Eye (tissue), 1 donor: ENCODE measurements at regions not wholly inside any gene's neighbourhood (a gene's known extent, or its start where the extent isn't known, plus 50 kb on each side); places are given as distances from the start of the nearest gene placed in this dataset.

Experiments
- DNase-seq: peaks from one replicate; pipeline ENCODE4 v3.0.0-alpha.2; 2015

DNA sequence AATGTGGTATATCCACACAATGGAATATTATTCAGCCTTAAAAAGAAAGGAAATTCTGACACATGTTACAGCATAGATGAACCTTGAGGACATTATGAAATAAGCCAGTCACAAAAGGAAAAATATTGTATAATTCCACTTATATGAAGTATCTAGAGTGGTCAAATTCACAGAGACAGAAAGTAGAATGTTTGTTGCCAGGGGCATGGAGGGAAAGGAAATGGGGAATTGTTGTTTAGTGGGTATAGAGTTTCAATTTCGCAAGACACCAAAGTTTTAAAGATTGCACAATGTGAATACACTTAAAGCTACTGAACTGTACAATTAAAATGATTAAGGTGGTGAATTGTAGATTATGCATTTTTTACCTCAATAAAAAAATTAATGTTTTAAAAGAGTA lies 92.9 kb downstream of the TXNL1 start:
- DNase-seq = no peak

- DNase-seq = no peak
Observed at GRCh38 chr18:56542476-56542875, 95.9 kb downstream of the TXNL1 start.

DNA sequence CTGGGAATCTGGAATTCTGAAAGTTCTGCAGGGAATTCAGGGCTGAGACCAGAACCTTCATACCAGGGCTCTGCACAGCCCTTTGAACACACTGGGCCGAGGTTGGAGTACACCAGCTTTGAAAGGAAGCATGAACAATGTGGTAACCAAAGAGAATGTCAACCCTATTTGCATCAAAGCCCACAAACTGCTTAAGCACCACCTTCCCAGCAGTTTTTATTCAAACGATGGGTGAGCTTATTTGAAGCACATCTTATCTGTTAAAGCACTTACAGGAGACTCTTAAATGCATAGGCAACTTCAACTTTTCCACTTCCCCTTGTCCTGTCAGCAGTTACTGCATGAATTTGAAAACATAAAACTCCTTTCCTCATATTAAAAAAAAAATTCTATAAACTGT lies 96.6 kb downstream of the TXNL1 start:
- DNase-seq = no peak

DNA sequence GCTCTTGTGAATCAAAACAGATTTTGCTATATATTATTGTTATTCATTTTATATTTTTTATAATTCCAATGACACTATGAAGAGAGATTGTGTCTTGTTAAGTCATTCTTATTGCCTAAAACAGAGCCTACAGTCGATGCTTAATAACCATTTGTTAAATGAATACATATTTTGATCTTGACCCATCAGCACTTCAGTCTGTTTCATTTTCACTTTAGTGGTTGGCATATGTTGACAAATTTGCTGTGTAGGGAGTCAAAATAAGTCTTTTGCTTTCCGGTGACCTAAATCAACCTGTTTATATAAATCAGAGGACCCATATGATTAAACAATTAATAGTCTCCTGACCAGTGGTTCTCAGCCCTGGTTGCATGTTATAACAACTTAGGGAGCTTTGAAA lies 97.1 kb downstream of the TXNL1 start:
- no peak for DNase-seq

GRCh38 chr18:56538746-56539145 lies 99.6 kb downstream of the TXNL1 start:
- no peak for DNase-seq

DNA sequence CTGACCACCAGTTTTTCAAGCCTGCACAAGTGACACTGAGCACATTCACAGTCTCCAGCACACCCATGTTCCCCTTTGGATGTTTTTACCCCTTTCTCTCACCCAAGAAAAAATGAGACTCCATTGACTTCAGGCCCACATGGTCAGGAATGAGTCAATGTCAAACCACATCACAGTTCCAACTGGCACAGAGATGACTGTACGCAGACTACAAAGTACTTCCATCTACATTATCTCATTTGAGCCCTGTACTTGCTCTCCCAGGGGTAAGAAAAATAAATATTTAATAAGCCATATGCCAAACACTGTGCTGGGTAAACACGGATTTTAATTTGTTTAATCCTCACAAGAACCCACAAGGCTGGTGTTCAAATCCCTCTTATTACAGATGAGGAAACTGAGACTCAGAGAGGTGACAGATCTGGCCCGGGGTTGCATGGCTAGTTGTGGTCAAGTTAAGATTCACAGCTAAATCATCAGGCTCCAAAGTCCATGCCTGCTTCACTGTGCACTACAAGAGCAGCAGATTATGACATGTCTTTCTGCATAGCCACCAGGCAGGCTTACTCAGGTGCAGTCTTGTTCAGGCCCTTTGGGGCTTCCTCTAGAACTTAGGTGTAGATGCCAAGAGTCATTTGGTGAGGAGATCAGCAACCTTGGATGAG lies 106.1 kb downstream of the TXNL1 start:
- DNase-seq = no peak

DNA sequence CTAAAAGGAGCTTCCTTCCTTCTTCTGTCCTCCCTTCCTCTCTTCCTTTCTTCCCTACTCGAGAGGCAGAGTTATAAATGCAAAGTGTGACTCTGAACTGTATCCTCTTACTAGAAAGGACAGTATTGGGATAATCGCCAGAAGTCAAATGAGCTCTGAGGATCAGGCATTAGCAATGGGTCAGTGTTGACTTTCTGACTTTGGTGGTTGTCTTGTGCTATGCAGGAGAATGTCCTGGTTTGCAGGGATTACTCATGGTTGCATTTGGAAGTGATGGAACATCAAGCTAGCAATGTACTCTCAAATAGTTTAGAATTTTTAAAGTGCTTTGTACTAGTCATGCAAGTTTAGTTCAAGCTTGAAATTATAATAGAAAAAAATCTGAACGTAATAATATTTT lies 115.6 kb downstream of the TXNL1 start:
- no peak for DNase-seq

DNA sequence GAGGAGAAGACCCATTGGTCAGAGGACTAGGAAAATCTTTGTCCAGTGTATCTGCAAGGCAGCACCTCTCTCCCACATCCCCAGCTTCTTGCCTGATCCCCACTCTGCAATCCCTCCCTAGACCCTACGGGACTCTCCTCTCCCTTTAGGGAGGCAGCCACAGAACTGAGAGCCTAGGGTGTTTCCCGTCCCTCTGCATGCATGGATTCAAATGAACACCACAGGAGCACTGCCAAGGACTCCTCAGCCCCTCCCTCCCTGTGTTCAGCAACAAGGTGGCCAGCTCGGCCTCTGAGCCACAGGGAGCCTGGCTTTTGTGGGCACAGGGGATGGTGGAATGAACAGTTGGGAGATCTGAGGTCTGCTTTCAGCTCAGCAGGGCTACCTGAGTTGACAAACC lies 117.1 kb downstream of the TXNL1 start:
- DNase-seq = no peak

DNA sequence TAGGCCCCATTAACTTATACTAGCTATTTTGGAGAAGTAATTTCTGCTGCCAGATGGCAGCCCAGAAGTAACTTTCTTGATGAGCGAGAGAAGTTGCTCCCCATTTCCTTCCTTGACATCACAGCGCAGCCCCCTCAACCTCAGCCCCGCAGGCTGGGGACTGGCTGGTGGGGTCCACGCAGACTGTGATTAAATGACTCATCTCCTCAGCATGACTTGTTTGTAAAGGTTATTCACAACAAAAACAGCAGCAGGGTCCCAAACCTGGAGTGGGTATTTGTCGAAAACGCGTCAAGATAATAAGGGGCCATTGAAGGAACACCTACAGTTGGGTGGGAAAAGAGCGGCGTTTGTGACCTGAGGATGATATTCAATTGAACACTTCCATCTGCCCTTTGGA lies 120.6 kb downstream of the TXNL1 start:
- no peak for DNase-seq

DNA sequence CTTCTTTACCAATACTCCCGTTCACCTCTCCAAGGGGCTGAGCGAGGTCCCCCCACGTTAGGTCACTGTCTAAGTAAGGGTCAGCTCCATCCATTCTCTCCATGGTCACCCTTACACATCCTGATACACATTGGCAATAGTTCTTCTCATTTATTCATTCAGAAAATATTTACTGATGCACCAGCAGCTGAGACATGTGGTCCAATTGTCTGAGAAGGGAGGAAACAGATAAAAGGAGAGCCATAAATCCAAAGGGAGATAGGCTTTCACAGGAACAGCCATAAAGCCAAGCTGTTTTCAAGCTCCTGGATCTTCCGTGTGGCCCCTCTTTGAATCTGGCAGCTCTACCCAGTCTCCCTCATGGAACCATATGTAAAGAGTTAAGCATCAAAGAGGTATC lies 121.2 kb downstream of the TXNL1 start:
- no peak for DNase-seq

DNA sequence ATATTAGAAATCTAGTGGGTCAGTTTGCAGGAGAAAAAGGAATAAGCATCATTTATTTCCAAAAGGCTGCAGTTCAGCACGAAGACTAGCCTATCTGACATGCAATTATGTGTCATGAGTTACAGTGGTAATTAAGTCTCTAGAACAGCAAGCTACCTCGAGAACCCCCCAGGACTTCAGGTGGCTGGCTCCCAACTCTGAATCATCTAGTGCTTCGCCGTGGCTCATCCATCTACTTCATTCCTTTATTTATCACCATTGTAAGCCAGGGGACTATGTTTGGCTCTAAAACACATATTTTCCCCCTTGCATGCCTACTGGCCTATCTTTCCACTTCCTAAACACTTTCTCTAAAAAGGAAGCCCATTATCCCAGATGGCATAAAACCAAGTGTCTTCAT lies 121.6 kb downstream of the TXNL1 start:
- DNase-seq = no peak

DNA sequence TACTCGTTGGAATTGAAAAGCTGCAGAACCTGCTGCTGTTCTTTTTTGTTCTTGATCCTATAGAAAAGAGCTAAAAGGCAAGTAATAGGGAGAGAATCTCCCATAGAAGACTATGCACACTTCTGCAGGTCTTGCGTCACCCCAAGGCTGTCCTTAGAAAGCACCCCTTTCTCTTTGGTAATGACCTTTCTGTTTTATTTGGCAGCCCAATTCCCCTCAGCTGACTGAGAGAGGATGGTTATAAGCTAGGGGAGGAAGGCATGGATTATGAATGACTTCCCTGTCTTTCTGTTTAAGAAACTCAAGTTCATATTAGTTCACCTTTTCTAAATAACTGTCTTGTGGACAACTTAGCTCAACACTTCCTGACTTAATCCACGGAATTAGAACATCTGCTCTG lies 122.9 kb downstream of the TXNL1 start:
- no peak for DNase-seq

- DNase-seq = no peak
Observed at GRCh38 chr18:56511996-56512395, 126.4 kb downstream of the TXNL1 start.

GRCh38 chr18:56510108-56510507 lies 128.3 kb downstream of the TXNL1 start:
- no peak for DNase-seq

- DNase-seq = peak; percentile 36
Observed at GRCh38 chr18:56509656-56510055, 128.7 kb downstream of the TXNL1 start.

DNA sequence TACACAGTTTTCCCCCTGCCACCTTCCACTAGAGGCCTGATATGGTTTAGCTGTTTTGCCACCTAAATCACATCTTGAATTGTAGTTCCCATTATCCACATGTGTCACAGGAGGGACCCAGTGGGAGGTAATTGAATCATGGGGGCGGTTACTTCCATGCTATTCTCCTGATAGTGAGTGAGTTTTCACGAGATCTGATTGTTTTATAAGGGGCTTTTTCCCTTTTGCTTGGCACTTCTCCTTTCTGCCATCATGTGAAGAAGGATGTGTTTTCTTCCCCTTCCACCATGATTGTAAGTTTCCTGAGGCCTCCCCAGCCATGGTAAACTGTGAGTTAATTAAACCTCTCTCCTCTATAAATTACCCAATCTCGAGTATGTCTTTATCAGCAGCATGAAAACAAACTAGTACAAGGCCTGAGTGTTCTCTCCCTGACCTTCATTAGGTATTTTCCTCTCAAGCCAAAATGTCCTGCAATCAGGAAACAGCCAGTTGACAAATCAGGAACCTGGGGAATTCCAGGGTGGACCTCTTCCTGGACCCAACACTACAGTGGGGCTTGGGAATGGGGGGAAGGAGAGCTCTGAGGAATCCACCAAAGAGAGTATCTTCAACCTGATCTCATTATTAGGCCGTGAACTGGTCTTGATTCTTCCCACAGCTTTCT lies 129.9 kb downstream of the TXNL1 start:
- no peak for DNase-seq

GRCh38 chr18:56505971-56506370 lies 132.4 kb downstream of the TXNL1 start:
- DNase-seq = no peak

- DNase-seq = no peak
Observed at GRCh38 chr18:56505293-56505692, 133.1 kb downstream of the TXNL1 start.

GRCh38 chr18:56501896-56502295 lies 136.5 kb downstream of the TXNL1 start:
- DNase-seq = peak; percentile 53

DNA sequence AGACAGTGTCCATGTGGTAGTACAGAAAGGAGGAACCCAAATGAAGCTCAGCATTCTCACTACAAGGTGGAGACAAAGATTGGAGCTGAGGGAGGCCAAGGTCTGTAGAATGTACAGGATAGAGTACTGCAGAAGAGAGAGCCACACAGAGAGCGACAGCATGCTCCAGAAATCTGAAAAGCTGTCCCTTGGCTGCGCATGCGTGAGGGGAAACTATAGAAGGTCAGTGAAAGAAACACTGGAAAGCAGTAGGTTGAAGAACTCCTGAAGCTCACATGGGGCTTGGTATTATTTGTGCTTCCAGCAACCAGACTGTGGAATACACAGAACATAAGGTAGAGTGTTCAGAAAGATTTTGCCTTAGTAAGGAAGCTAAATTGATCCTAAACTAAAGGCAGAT lies 142.5 kb downstream of the TXNL1 start:
- no peak for DNase-seq

GRCh38 chr18:56493531-56493930 lies 144.9 kb downstream of the TXNL1 start:
- no peak for DNase-seq

- no peak for DNase-seq
Observed at GRCh38 chr18:56492136-56492535, 146.3 kb downstream of the TXNL1 start.

GRCh38 chr18:56490942-56491341 lies 147.4 kb downstream of the TXNL1 start:
- no peak for DNase-seq

- DNase-seq = no peak
Observed at GRCh38 chr18:56489893-56490292, 148.5 kb downstream of the TXNL1 start.

GRCh38 chr18:56488739-56489138 lies 149.7 kb downstream of the TXNL1 start:
- no peak for DNase-seq
